ENCODE measurements at regions not wholly inside any gene's neighbourhood (a gene's known extent, or its start where the extent isn't known, plus 50 kb on each side); places are given as distances from the start of the nearest gene placed in this dataset.

DNA sequence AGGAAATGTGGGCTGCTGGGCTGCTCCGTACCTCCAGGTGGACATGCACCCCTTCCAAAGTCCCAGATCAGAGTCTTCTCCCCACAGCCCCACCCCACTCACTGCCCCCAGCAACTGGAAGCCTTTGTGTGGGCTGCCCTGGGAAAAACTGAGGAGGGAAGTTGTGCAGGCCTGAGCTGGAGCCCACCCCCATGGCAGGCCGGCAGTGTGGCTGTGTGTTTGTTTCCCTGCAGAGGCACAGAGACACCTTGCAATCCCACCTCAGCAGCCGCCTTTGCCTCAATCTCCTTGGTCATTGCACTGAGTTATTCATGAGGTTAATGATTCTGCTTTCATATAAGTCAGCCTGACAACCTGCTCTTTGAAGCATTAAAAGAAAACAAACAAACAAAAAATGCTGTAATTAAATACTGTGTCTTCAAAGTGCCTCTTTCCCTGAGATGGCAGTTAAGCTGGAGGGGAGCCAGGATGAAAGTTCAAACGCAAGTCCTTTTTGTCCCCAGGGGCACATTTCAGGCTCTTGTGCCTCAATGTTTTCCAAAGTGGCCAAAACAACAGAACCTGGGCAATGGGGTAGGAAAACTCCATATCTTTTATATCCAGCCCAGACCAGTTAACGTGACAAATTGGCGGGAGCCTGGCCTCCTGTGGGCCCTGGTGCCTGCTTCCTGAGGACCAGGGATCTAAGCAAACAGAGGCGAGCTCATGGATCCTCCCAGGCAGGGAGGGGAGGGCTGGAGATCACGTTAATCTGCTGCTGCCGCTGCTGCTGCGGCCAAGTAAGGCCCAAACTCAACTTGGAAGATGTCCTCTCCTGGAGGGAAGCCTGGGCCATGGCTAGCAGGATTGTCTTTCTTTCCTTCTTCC lies 51.9 kb upstream of the TSPAN11 start:
- Mint-ChIP-seq H3K36me3 (ENCODE audit: low read depth) (no peaks in the 10 kb centered on the region), H3K27me3 (peaks cover 35% of the 10 kb centered on the region), H3K4me1 (ENCODE audit: low read depth) (peaks cover 5% of the 10 kb centered on the region), H3K27ac (no peak overlapping the region), H3K9me3 (no peaks in the 10 kb centered on the region), H3K4me3 (no peak overlapping the region)
- no peak for DNase-seq

DNA sequence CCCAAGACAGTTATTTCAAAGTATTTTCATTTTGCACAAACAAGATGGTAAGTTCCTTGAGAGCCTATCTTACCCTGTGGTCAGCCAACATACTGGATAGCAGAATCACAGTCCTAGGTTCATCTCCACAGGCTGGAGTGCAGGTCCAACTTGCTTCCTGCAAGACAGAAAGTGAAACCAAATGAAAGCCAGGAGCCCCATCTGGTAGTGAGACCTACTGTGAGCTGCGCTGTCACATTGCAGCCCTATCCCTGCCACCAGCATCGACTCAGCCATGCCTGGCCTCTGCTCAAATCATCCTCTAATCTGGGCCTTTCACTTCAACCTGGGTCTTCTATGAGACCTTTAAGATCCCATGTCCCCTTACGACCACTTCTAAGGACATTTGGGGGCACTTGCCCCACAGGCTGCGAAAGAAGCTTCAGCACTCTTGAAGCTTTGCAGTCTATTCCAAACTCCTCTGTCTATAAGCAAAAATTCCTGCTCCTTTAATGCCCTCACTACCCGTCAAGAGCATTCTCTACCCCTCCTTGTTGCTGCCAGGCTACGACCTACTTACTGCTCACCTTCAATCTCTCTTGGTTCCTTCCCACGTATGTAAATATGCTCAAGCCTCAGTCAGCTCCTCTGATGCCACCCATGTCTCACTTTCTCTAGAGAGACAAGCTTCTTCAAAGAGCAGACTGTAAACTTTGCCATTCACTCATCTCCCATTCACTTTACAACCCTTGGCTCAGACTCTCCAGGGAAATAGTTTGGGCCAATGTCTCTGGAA lies 55.9 kb upstream of the TSPAN11 start:
- Mint-ChIP-seq H3K36me3 (ENCODE audit: low read depth) (no peaks in the 10 kb centered on the region), H3K4me1 (ENCODE audit: low read depth) (peaks cover 5% of the 10 kb centered on the region), H3K27me3 (peaks cover 22% of the 10 kb centered on the region), H3K27ac (no peak overlapping the region), H3K4me3 (no peak overlapping the region), H3K9me3 (peaks cover 6% of the 10 kb centered on the region)
- DNase-seq = no peak

DNA sequence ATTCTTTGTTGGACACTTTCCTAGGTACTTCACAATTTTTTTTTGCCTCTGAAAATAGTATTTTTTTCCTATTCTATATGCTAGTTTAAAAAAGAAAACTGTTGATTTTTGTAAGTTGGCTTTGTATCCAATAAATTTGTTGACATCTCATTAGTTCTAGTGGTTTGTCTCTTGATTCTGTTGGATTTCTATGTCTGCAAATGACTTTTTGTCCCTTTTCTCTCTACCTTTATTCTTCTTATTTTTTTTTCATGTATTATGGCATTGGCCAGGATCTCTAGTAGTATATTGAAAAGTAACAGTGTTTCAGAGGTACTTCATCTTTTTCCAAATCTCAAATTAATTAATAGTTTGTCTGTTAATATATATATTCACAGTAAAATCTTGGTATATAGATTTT lies 59.1 kb upstream of the TSPAN11 start:
- no peak overlapping the region for H3K4me3 Mint-ChIP-seq
- no peak overlapping the region for H3K27ac Mint-ChIP-seq
- H3K36me3 Mint-ChIP-seq (ENCODE audit: low read depth) = no peaks in the 10 kb centered on the region
- peaks cover 21% of the 10 kb centered on the region for H3K27me3 Mint-ChIP-seq
- no peak for DNase-seq
- peaks cover 6% of the 10 kb centered on the region for H3K9me3 Mint-ChIP-seq
- H3K4me1 Mint-ChIP-seq (ENCODE audit: low read depth) = peaks cover 5% of the 10 kb centered on the region

DNA sequence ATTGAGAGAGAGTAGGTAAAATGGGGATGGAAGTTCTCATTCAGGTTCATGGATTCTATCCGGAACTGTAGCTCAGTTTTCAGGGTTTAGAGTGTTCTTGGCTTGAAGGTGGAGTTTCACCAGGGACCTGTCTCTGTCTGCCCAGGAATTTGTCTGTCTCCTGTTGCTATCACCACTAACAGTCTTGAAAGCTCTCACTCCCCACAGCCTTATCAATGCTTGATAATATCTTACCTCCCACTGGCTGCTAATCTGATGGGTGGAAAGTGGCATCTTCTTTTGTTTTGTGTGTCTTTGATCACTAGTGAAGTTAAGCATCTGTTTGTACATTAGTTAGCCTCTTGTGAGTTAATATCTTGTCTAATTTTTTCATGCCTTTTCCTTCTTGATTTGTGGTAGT lies 60.3 kb upstream of the TSPAN11 start:
- no peaks in the 10 kb centered on the region for H3K36me3 Mint-ChIP-seq (ENCODE audit: low read depth)
- H3K4me1 Mint-ChIP-seq (ENCODE audit: low read depth) = peaks cover 5% of the 10 kb centered on the region
- H3K27ac Mint-ChIP-seq = no peak overlapping the region

DNA sequence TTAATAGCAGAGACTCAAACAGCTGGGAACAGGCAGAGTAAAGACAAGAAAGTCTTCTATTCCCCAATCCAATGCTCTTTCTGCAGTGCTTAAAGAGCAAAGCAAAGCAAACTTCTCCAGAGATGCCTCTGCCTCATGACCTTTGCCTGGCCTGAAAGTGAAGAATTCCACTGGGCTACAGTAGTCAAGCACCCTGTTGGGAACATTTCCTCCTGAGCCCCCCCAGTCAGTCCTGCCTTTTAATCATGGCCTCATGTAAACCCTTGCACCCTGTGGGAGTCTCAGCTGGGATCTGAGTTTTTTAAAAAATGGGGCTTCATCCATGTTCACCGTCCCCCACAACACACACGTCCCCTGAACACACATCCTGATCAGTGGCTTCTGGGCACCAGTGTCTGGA lies 62.7 kb upstream of the TSPAN11 start:
- H3K4me1 Mint-ChIP-seq (ENCODE audit: low read depth) = no peaks in the 10 kb centered on the region
- DNase-seq = no peak
- H3K36me3 Mint-ChIP-seq (ENCODE audit: low read depth) = no peaks in the 10 kb centered on the region
- peaks cover 21% of the 10 kb centered on the region for H3K27me3 Mint-ChIP-seq
- H3K9me3 Mint-ChIP-seq = peaks cover 6% of the 10 kb centered on the region
- no peak overlapping the region for H3K27ac Mint-ChIP-seq
- no peak overlapping the region for H3K4me3 Mint-ChIP-seq

More for the DNA sequence above, 60.3 kb upstream of the TSPAN11 start:
- peaks cover 6% of the 10 kb centered on the region for H3K9me3 Mint-ChIP-seq
- H3K27me3 Mint-ChIP-seq = peaks cover 21% of the 10 kb centered on the region
- no peak for DNase-seq
- no peak overlapping the region for H3K4me3 Mint-ChIP-seq

DNA sequence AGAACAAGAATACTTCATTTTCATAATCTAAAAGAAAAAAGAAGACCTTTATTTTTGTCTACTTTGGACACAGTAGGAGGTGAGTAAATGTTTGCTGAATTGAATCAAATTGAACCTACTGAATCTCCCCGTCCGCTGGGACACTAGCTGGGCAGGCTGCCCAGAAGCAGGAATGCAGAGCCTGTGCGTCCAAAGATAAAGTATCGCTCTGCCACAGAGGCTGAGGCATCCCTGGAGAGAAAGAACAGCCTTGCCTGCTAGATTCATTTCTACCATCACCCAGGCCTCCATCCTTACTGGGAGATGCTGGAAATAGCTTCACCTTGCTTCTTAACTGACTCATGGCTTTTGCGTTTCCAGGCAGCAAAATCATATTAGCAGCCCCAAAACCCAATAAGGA lies 64.1 kb upstream of the TSPAN11 start:
- no peaks in the 10 kb centered on the region for H3K36me3 Mint-ChIP-seq (ENCODE audit: low read depth)
- DNase-seq = no peak
- no peak overlapping the region for H3K27ac Mint-ChIP-seq
- H3K27me3 Mint-ChIP-seq = peaks cover 16% of the 10 kb centered on the region
- peaks cover 6% of the 10 kb centered on the region for H3K9me3 Mint-ChIP-seq
- no peak overlapping the region for H3K4me3 Mint-ChIP-seq
- no peaks in the 10 kb centered on the region for H3K4me1 Mint-ChIP-seq (ENCODE audit: low read depth)

DNA sequence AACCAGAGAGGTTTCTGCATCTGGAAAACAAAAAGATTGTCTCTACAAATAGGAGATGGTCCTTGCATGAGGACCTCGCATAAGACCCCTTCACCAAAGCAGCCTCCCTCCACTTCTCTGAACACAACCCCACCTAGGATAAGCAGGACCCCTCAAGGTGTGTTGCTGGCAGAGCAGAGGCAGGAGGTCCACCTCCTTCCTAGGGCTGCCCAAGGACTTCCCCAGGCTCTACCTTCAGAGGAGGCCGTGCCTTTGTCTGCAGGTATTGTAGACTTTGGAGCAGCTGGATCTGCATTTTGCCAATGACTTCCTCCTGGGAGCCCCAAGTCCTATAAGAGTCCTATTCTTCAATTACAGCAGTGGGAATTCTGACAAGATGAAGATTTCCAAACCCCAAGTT lies 67.3 kb upstream of the TSPAN11 start:
- Mint-ChIP-seq H3K4me1 (ENCODE audit: low read depth) (no peaks in the 10 kb centered on the region), H3K27ac (no peak overlapping the region), H3K36me3 (ENCODE audit: low read depth) (no peaks in the 10 kb centered on the region), H3K4me3 (no peak overlapping the region), H3K9me3 (no peaks in the 10 kb centered on the region), H3K27me3 (no peaks in the 10 kb centered on the region)
- DNase-seq = no peak

DNA sequence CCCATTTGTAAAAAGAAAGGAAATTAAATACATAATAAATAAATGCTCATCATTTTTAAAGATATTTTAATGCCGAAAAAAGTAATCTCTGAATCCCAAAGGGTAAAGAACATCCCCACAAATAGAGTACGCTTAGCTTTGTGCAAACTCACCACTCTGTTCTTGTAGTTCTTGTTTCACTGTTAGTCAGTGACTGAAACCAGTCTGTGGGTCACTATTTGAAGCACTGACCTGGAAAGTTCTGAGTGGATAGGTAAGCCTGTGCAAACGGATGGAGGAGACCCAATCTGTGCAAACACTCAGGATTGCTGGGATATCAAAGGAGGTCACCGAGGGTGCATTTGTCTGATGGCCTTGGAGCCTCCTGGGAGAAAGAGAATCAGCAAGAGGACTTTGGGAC lies 68.1 kb upstream of the TSPAN11 start:
- H3K36me3 Mint-ChIP-seq (ENCODE audit: low read depth) = no peaks in the 10 kb centered on the region
- DNase-seq = no peak
- H3K27me3 Mint-ChIP-seq = no peaks in the 10 kb centered on the region
- no peak overlapping the region for H3K4me3 Mint-ChIP-seq
- H3K9me3 Mint-ChIP-seq = no peaks in the 10 kb centered on the region
- no peak overlapping the region for H3K27ac Mint-ChIP-seq
- H3K4me1 Mint-ChIP-seq (ENCODE audit: low read depth) = no peaks in the 10 kb centered on the region

DNA sequence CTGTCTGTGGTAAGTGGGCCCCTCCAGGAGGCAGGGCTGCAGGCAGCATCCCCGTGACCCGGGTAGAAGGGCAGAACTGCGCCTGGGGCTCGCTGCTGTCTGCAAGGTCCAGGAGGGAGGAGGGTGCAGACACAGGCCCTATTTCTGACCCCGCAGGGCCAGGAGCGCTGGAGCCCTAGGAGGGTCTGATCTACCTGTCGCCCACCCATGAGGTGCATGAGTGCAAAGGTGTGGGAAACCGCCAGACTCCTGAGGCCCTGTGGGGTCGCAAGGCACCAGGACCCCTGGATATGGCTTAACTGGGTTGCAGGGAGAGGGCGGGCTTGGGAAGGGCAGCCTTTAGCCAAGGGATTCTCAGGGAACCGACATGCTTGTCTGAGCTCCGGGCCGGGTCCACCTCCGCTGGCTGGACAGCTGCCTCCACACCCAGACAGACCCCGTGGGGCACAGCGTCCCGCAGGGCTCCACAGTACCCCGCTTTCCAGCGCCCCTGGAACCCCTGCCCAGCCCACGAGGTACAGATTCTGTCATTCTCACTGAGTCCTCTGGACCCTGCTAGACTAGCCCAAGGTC lies 72.9 kb upstream of the TSPAN11 start:
- Mint-ChIP-seq H3K27ac (no peak overlapping the region), H3K36me3 (ENCODE audit: low read depth) (no peaks in the 10 kb centered on the region), H3K9me3 (no peaks in the 10 kb centered on the region), H3K4me3 (no peak overlapping the region), H3K4me1 (ENCODE audit: low read depth) (peaks cover 8% of the 10 kb centered on the region), H3K27me3 (no peaks in the 10 kb centered on the region)
- no peak for DNase-seq

DNA sequence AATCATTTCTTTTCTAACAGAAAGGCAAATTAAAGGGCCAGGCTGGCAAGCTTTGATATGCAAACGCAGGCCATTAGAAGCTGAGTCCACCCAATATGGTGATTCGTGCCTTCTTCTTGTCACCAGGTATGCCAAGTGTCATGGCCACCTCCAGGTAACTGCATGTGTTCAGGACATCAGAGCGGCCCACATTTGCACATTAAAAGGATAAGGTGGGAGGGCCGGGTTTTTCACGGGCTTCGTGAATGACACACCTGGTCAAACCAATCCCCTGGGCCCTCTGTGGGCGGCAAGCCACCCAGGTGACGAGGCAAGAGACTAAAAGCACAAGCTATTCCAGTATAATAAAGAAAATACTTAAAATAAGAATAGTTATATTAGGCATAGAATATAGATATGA lies 75.9 kb upstream of the TSPAN11 start:
- no peak for DNase-seq
- Mint-ChIP-seq H3K9me3 (no peaks in the 10 kb centered on the region), H3K4me3 (peak overlapping the region; percentile 20)

DNA sequence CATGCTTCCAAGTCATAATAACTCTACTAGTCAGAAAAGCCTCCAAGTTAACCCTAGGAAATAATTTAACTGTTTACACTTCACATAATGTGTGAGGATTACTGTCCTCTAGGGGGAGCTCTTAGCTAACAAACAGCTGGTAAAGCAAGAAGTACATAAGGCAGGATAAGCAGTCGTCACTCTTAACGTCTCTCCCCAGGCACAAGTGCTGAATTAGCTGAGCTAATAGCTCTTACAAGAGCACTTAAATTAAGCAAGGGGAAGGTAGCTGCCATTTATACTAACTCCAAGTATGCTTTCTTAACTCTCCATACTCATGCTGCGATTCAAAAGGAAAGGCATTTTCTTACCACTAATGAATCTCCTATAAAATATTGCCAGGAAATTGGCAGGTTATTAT lies 79.3 kb upstream of the TSPAN11 start:
- H3K27me3 Mint-ChIP-seq = no peaks in the 10 kb centered on the region
- H3K36me3 Mint-ChIP-seq (ENCODE audit: low read depth) = no peaks in the 10 kb centered on the region
- peaks cover 8% of the 10 kb centered on the region for H3K4me1 Mint-ChIP-seq (ENCODE audit: low read depth)
- no peak overlapping the region for H3K27ac Mint-ChIP-seq
- DNase-seq = no peak
- H3K4me3 Mint-ChIP-seq = no peak overlapping the region
- no peaks in the 10 kb centered on the region for H3K9me3 Mint-ChIP-seq

More for the DNA sequence above, 75.9 kb upstream of the TSPAN11 start:
- Mint-ChIP-seq H3K4me1 (ENCODE audit: low read depth) (peaks cover 8% of the 10 kb centered on the region), H3K27me3 (no peaks in the 10 kb centered on the region), H3K36me3 (ENCODE audit: low read depth) (no peaks in the 10 kb centered on the region), H3K27ac (no peak overlapping the region)

DNA sequence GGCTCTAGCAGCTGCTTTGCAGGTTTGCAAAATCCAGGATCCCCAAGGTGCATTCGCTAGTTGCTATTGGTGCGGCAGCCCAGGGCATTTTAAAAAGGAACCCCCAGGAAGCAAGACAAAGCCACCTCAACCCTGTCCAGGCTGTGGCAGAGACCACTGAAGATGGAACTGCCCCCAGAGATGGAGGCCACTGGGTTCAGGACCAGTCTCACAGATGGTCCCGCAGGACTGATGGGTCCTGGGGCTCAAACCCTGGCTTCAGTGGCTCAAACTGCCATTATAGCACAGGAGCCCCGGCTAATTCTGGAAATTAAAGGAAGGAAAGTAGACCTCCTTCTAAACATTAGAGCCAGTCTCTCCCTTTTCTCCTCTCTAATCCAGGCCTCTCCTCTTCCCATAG lies 79.8 kb upstream of the TSPAN11 start:
- Mint-ChIP-seq H3K27ac (no peak overlapping the region), H3K27me3 (no peaks in the 10 kb centered on the region), H3K4me1 (ENCODE audit: low read depth) (peaks cover 8% of the 10 kb centered on the region), H3K9me3 (no peaks in the 10 kb centered on the region), H3K36me3 (ENCODE audit: low read depth) (no peaks in the 10 kb centered on the region), H3K4me3 (no peak overlapping the region)
- no peak for DNase-seq

DNA sequence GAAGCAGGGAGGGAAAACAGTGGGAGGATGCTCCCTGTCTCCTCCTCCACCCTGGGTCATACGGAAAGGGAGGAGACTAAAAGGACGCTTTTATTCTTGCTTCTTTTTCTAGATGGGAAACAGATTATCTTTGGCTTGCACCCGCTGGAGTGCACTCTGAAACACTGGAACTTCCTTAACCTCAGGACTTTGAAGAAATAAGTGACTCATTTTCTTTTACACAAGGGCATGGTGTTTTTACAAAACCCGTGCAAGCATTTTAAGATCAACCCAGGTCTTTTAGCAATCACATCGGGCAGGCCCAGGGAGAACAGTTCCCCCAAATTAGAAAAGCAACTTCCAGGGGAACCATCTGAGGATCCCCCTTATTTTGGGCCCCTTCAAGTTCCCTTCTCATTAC lies 80.9 kb upstream of the TSPAN11 start:
- DNase-seq = no peak
- no peaks in the 10 kb centered on the region for H3K9me3 Mint-ChIP-seq
- H3K27ac Mint-ChIP-seq = no peak overlapping the region
- no peaks in the 10 kb centered on the region for H3K4me1 Mint-ChIP-seq (ENCODE audit: low read depth)
- H3K27me3 Mint-ChIP-seq = no peaks in the 10 kb centered on the region
- H3K4me3 Mint-ChIP-seq = no peak overlapping the region
- H3K36me3 Mint-ChIP-seq (ENCODE audit: low read depth) = no peaks in the 10 kb centered on the region

DNA sequence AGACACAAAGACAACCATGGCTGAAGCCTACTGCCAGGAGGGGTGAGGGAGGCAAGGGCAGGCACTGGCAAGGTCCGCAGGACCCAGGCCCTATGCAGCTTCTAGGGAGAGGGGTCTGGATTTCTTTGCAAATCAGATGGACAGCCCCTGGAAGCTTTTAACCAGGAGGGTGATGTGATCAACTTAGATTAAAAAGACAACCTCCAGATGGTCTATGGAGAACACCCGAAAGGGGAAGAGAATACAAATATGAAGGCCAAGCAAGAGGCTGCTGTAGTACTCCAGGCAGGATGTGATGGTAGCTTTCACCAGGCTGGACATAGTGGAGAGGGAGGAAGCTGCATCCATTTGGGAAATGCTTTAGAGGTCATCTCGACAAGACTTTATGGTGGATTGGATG lies 83.3 kb upstream of the TSPAN11 start:
- Mint-ChIP-seq H3K27ac (no peak overlapping the region), H3K4me1 (ENCODE audit: low read depth) (no peaks in the 10 kb centered on the region), H3K27me3 (no peaks in the 10 kb centered on the region), H3K36me3 (ENCODE audit: low read depth) (no peaks in the 10 kb centered on the region), H3K4me3 (no peak overlapping the region), H3K9me3 (no peaks in the 10 kb centered on the region)
- no peak for DNase-seq

DNA sequence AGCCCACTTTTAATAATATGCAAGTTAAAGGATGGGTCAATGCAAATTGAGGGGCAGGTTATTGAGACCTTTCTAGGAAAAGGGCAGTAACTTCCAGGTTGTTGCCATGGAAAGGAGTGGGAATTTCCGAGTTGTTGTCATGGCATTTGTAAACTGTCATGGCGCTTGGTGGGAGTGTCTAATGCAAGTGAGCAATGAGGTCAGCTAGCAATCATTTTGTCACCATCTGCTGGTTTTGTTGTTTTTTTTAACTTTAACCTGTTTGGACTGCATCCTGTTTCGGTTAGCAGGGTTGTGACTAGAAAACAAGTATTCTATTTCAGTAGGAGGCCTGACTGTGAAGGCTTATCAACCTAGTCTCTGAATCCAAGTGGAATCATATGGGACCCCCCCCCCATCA lies 85.8 kb upstream of the TSPAN11 start:
- Mint-ChIP-seq H3K4me1 (ENCODE audit: low read depth) (no peaks in the 10 kb centered on the region), H3K4me3 (no peak overlapping the region), H3K36me3 (ENCODE audit: low read depth) (no peaks in the 10 kb centered on the region), H3K27me3 (peaks cover 23% of the 10 kb centered on the region), H3K9me3 (no peaks in the 10 kb centered on the region), H3K27ac (no peak overlapping the region)
- DNase-seq = no peak

Measured in activated T-cell treated with anti-CD3 and anti-CD28 coated beads, Interleukin-2, amount 50 U/mL, for 24 hours (primary cell).